Stomach smooth muscle (tissue), 2 donors: ENCODE measurements at regions not wholly inside any gene's neighbourhood (a gene's known extent, or its start where the extent isn't known, plus 50 kb on each side); places are given as distances from the start of the nearest gene placed in this dataset.
"Not testable (repeated sequence)": the region's sequence is repeated elsewhere in the genome, so short reads cannot be mapped to it uniquely, and the experiment has no call there.

ENCODE experiments used
- H3K27ac ChIP-seq: one replicate; pipeline ENCODE4 v1.7.0; 2013; ENCODE audit warnings: mild to moderate bottlenecking, low read length, inconsistent platforms
- H3K27me3 ChIP-seq, 2 donors: one replicate each; pipeline ENCODE4 v1.7.0; 2013; ENCODE audit warnings: low read length in 2 of 2; ENCODE audit not compliant: insufficient read depth in 2 of 2, control insufficient read depth in 1 of 2
- H3K36me3 ChIP-seq, 2 donors: one replicate each; pipeline ENCODE4 v1.7.0; 2013; ENCODE audit warnings: low read length in 2 of 2; ENCODE audit not compliant: control insufficient read depth in 2 of 2, insufficient read depth in 2 of 2
- H3K4me1 ChIP-seq: one replicate; pipeline ENCODE4 v1.7.0; 2013; ENCODE audit warnings: low read length; ENCODE audit not compliant: control insufficient read depth, insufficient read depth
- H3K4me3 ChIP-seq, 2 donors: one replicate each; pipeline ENCODE4 v1.7.0; 2013; ENCODE audit warnings: low read length in 2 of 2
- H3K9ac ChIP-seq, 2 donors: one replicate each; pipeline ENCODE4 v1.7.0; 2013; ENCODE audit warnings: low read length in 2 of 2, mild to moderate bottlenecking in 1 of 2
- H3K9me3 ChIP-seq, 2 donors: one replicate each; pipeline ENCODE4 v1.7.0; 2013; ENCODE audit warnings: low read length in 2 of 2; ENCODE audit not compliant: control insufficient read depth in 2 of 2
- donor health status: healthy.
- donor health status: Pancreatic carcinoma.

DNA sequence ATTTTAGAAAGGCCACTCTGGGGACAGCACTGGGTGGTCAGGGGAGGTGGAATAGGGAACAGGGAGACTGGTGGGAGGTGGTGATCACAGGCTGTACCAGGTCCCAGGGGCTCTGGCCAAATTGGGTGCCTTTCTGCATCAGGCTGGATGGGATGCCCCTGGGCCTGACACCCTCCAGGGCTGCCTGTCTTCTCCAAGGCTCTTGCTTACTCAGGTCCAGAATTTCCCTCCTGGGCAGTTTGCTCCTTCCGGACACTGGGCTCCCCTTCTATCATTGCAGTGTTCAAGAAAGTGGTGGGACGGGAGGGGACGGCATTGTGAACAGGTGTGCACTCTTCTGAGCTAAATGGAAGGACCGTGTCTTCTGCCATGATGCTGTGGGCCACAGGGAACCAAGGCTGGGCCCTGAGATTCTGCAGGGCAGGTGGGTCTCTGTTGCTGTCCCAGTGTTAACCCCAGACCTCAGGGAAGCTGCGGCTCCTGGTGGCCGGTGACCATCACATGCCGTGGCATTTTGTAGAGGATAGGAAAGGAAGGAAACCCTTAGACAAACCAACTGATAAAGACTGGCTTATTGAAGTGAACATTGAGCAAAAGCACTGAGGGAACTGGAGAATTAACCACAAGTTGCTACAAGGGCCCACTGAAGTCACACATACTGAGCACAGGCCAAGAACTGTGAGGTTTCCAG is 93.7 kb upstream of the HS6ST1 start:
- Histone ChIP-seq H3K4me3 (no peak overlapping the region), H3K27me3 (no peaks in the 10 kb centered on the region), H3K36me3 (no peaks in the 10 kb centered on the region), H3K27ac (no peak overlapping the region), H3K4me1 (no peaks in the 10 kb centered on the region), H3K9me3 (no peaks in the 10 kb centered on the region), H3K9ac (no peak overlapping the region)

DNA sequence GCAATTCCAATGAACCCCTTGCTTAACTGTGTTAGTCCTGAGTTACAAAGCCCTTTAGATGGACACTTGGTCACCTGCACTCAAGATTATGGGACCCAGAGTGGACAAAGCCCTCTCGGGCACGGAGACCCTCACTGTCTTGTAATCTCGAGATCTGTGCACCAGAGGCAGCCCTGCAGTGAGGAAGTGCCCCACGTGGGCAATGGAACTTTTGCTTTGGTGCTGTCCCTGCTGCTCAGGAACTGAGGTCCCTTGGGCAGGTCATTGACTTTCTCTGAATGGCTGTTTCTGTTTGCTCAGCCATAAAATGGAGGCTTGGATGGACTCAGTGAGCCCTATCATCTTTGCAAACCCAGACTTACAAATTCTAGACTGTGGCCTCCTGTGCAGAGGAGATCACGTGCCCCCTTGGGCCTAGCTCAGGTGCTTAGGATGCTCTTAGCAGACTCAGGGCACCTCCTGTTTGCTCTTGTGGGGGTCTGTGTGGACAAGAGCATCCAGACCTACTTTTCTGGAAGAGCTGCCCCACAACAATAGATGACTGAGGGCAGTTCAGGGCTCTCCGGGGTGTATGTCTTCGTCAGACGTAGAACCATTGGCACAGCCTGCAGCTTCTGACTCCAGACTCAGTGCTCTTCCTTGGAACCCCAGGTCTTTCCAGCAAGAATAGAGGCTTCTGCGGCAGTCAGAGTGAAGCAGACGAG is 94.5 kb upstream of the HS6ST1 start:
- no peaks in the 10 kb centered on the region for H3K27me3 ChIP-seq
- H3K36me3 ChIP-seq, result no peaks in the 10 kb centered on the region
- H3K4me3 ChIP-seq, result no peak overlapping the region
- no peak overlapping the region for H3K9ac ChIP-seq
- no peak overlapping the region for H3K27ac ChIP-seq
- H3K9me3 ChIP-seq, result no peaks in the 10 kb centered on the region
- H3K4me1 ChIP-seq, result no peaks in the 10 kb centered on the region

GRCh38 chr2:128413718-128414341 is 95.2 kb upstream of the HS6ST1 start:
- no peaks in the 10 kb centered on the region for H3K36me3 ChIP-seq
- no peak overlapping the region for H3K9ac ChIP-seq
- no peaks in the 10 kb centered on the region for H3K9me3 ChIP-seq
- H3K27ac ChIP-seq, result no peak overlapping the region
- no peaks in the 10 kb centered on the region for H3K4me1 ChIP-seq
- H3K27me3 ChIP-seq, result no peaks in the 10 kb centered on the region
- no peak overlapping the region for H3K4me3 ChIP-seq

GRCh38 chr2:128414351-128414750 is 95.7 kb upstream of the HS6ST1 start:
- Histone ChIP-seq H3K4me3 (no peak overlapping the region), H3K4me1 (no peaks in the 10 kb centered on the region), H3K27me3 (no peaks in the 10 kb centered on the region), H3K9me3 (no peaks in the 10 kb centered on the region), H3K36me3 (no peaks in the 10 kb centered on the region), H3K9ac (no peak overlapping the region), H3K27ac (no peak overlapping the region)

DNA sequence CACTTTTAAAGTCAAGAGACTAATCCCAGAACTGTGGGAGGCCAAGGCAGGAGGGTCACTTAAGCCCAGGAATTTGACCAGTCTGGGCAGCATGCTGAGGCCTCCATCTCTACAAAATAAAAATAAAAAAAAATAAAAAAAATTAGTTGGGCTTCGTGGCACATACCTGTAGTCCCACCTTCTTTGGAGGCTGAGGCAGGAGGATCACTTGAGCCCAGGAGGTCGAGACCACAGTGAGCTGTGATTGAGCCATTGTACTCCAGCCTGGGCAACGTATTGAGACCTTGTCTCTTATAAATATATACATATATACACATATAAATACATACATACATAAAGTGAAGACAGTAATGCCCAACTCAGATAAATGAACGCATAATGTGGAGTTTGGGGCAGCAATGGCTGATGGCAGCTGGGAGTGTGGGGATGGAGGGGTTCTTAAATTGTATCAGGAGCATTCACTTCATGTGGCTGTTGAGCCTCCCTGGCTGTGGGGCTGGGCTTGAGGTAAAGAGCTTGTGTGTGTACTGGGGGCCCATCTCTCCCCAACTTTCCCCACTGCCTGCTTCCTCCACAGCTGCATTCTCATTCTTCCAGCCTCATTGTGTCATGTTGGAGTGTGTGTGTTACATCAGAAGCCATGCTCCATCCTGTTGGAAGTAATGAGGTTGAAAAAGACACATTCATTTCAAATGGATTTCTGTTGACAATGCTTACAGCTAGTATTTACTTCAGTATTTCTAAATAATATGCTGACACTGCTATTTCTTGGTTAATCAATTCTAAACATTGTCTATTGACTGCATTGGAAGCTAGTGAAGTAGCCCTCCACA is 96.5 kb upstream of the HS6ST1 start:
- Histone ChIP-seq H3K9ac (no peak overlapping the region), H3K36me3 (no peaks in the 10 kb centered on the region), H3K4me1 (no peaks in the 10 kb centered on the region), H3K27me3 (no peaks in the 10 kb centered on the region), H3K27ac (no peak overlapping the region), H3K4me3 (no peak overlapping the region), H3K9me3 (no peaks in the 10 kb centered on the region)

DNA sequence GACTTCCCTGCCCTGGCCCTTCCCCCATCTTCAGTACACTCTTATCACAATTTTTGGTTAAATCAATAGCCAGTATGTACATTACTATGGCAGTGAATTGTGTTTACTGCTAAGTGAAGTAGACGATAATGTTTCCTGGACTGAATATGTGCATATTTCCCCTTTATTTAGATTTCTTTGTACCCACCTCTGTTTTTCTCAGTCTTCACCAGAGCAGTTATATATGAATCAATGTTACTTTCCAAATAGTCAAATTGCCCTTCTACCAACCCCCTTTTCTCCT is 97.1 kb upstream of the HS6ST1 start:
- Histone ChIP-seq H3K36me3 (no peaks in the 10 kb centered on the region), H3K9ac (no peak overlapping the region), H3K27me3 (no peaks in the 10 kb centered on the region), H3K27ac (no peak overlapping the region), H3K4me1 (no peaks in the 10 kb centered on the region), H3K4me3 (no peak overlapping the region), H3K9me3 (no peaks in the 10 kb centered on the region)

- Histone ChIP-seq H3K36me3 (no peaks in the 10 kb centered on the region), H3K9ac (no peak overlapping the region), H3K4me3 (no peak overlapping the region), H3K4me1 (no peaks in the 10 kb centered on the region), H3K27me3 (no peaks in the 10 kb centered on the region), H3K9me3 (no peaks in the 10 kb centered on the region), H3K27ac (no peak overlapping the region)
These were observed 97.6 kb upstream of the HS6ST1 start for GRCh38 chr2:128416109-128416785.

GRCh38 chr2:128416806-128417205 is 98.1 kb upstream of the HS6ST1 start:
- no peaks in the 10 kb centered on the region for H3K36me3 ChIP-seq
- no peaks in the 10 kb centered on the region for H3K27me3 ChIP-seq
- no peak overlapping the region for H3K9ac ChIP-seq
- peaks cover 0 to 2% of the 10 kb centered on the region in 2 donors for H3K9me3 ChIP-seq
- H3K4me3 ChIP-seq, result no peak overlapping the region
- H3K27ac ChIP-seq, result no peak overlapping the region
- H3K4me1 ChIP-seq, result no peaks in the 10 kb centered on the region

DNA sequence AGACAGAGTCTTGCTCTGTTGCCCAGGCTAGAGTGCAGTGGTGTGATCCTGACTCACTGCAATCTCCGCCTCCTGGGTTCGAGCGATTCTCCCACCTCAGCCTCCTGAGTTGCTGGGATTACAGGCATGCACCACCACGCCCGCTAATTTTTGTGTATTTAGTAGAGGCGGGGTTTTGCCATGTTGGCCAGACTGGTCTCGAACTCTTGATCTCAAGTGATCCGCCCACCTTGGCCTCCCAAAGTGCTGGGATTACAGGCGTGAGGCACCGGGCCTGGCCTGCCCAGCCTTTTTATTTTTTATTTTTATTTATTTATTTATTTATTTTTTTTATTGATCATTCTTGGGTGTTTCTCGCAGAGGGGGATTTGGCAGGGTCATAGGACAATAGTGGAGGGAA is 98.6 kb upstream of the HS6ST1 start:
- H3K9ac ChIP-seq, H3K4me3 ChIP-seq, H3K4me1 ChIP-seq, H3K27me3 ChIP-seq, H3K9me3 ChIP-seq, H3K27ac ChIP-seq, H3K36me3 ChIP-seq: not testable (repeated sequence)

- H3K9me3 ChIP-seq, result peaks cover 3 to 15% of the 10 kb centered on the region in 2 donors
- no peak overlapping the region for H3K27ac ChIP-seq
- no peaks in the 10 kb centered on the region for H3K27me3 ChIP-seq
- H3K4me1 ChIP-seq, result no peaks in the 10 kb centered on the region
- no peak overlapping the region for H3K4me3 ChIP-seq
- no peaks in the 10 kb centered on the region for H3K36me3 ChIP-seq
- H3K9ac ChIP-seq, result no peak overlapping the region
These were observed 101.5 kb upstream of the HS6ST1 start for GRCh38 chr2:128420131-128420530.
